Heart right ventricle (tissue), 16 donors: ENCODE measurements at regions not wholly inside any gene's neighbourhood (a gene's known extent, or its start where the extent isn't known, plus 50 kb on each side); places are given as distances from the start of the nearest gene placed in this dataset.
A peak's percentile ranks its signal among the peaks of the same experiment; 100 is the strongest.

Source experiments
- ATAC-seq, 8 donors: fragments of 200-7000 bp; cut with Tn5 transposase; one replicate each; pipeline ENCODE4 v1.9.1; 2020; ENCODE audit warnings: mild to moderate bottlenecking in 8 of 8, moderate library complexity in 8 of 8, moderate number of reproducible peaks in 1 of 8
- DNase-seq, 2 donors: peaks; one replicate each; pipeline ENCODE4 v3.0.0-alpha.2; 2020
- H3K27ac ChIP-seq, 10 donors: fragments of 200-600 bp; sonication (generic) in 2 of 10; one replicate each; pipeline versions ENCODE4 v1.5.0 to v1.8.0; 2020 to 2022; ENCODE audit warnings: mild to moderate bottlenecking in 3 of 10
- H3K27me3 ChIP-seq, 7 donors: fragments of 200-600 bp; one replicate each; pipeline ENCODE4 v1.8.0; 2021 to 2022; ENCODE audit warnings: mild to moderate bottlenecking in 2 of 7
- H3K36me3 ChIP-seq, 9 donors: fragments of 200-600 bp; sonication (generic) in 1 of 9; one replicate each; pipeline versions ENCODE4 v1.5.0 to v1.8.0; 2020 to 2022; ENCODE audit warnings: mild to moderate bottlenecking in 2 of 9
- H3K4me1 ChIP-seq, 9 donors: fragments of 200-600 bp; sonication (generic) in 1 of 9; one replicate each; pipeline versions ENCODE4 v1.5.0 to v1.8.0; 2020 to 2022; ENCODE audit warnings: mild to moderate bottlenecking in 4 of 9
- H3K4me3 ChIP-seq, 10 donors: fragments of 200-600 bp; sonication (generic) in 2 of 10; one replicate each; pipeline versions ENCODE4 v1.5.0 to v1.8.0; 2020 to 2022; ENCODE audit warnings: mild to moderate bottlenecking in 7 of 10, moderate library complexity in 2 of 10
- H3K9me3 ChIP-seq, 11 donors: fragments of 200-600 bp in 10 of 11; sonication (generic) in 2 of 11; one replicate each; pipeline versions ENCODE4 v1.5.0 to v1.8.0; 2013 to 2022; ENCODE audit warnings: mild to moderate bottlenecking in 2 of 11, control low read depth in 1 of 11, moderate library complexity in 1 of 11
- WGBS, 2 donors: extraction: QIAGEN DNeasy Blood & Tissue Kit; methylation state at CpG; one replicate each; pipeline ENCODE4 v1.1.7; 2013; ENCODE audit warnings: inconsistent platforms in 1 of 2; 5-methylcytosine and 5-hydroxymethylcytosine counted together
- intact Hi-C, 10 donors: fragments of 100-400 bp; cut with DNase I; formaldehyde crosslinking; loops; one replicate each; pipeline versions ENCODE4 v1.11.1 to v1.14.2; 2022
- TF ChIP-seq, protein P1 (sequence below), 9 donors: fragments of 200-600 bp; sonication (generic) in 2 of 9; IDR thresholded peaks; one replicate each; pipeline versions ENCODE4 v1.5.0 to v1.8.0; 2021 to 2022; ENCODE audit warnings: antibody characterized with exemption in 9 of 9, mild to moderate bottlenecking in 5 of 9, moderate library complexity in 1 of 9
- donor health status: Arrhythmogenic right ventricular cardiomyopathy.
- donor health status: ischemic (EF 13 %, LVEDD 7.1; RV severe dilation, severe dysfunction).
- donor health status: healthy with polysubstance abuse.
- donor health status: DM: no; HTN: yes; CAD: no.
- donor health status: DM: no; HTN: no; CAD: no.
- donor health status: ischemic (EF 25% LVEDD 6.9; RV normal size, moderate dysfunction).
- donor health status: ischemic (EF 25% LVEDD 5.7; RV mildly dilated, moderate dysfunction).
- donor health status: healthy.
- donor health status: DM: yes; HTN: yes; CAD: no.
- donor health status: Ischemic cardiomyopathy.
- donor health status: ischemic (EF 35%, LVEDD 5.7; RV mildly dilated, moderate dysfunction).
- donor health status: nonischemic (EF 11% LVEDD 7.7; RV severe dilation, severe dysfunction).
- donor health status: DM: yes; HTN: yes; CAD: no.
- donor health status: PGD.
- donor health status: ischemic (EF 29% LVEDD 5.4; RV normal size, mild dysfunction).
- donor health status: nonischemic (EF 23%, LVEDD 6.1; RV moderate dilation, normal function).

DNA sequence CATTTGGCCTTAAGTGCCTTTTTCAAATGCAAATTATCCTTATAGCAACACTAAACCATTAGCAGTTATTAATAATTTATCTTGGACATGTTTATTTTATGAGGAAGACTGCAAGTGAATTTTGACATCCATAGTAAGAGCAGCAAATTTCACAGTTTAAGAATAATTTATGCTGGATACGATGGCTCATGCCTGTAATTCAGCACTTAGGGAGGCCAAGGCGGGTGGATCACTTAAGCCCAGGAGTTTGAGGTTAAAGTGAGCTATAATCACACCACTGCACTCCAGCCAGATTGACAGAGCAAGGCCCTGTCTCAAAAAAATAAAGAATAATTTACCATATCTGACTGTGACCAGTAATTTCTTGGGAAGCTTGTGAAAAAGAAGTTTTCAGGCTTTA lies 286.2 kb downstream of the TMX3 start:
- WGBS, 2 donors = 78 to 82% methylated on average over 2 of the region's 2 CpGs

DNA sequence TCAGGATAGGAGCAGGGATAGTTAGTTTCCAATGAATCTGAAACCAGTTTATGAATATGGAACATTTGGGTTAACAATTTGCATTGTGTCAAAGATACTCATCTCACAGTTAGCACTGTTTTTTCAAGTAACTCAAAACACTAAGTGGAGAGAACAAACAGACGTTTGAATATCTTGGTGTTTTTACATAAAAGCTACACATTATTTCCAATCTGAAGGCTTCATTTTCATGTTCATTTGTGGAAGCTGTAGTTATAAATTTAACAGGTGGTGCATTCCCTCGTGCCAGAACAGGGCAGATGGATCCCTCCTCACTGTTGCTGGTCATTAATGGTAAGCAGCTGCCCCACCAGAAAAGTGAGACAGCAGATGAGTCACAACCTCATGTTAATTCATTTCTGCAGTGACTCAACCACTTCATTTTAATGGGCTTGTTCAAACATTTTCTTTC lies 286.9 kb downstream of the TMX3 start:
- Histone ChIP-seq H3K36me3 (no peaks in the 10 kb centered on the region), H3K4me1 (no peaks in the 10 kb centered on the region), H3K4me3 (no peak overlapping the region), H3K9me3 (peaks cover 0 to 2% (median 0%) of the 10 kb centered on the region in 11 donors), H3K27me3 (no peaks in the 10 kb centered on the region), H3K27ac (no peak overlapping the region)
- TF ChIP-seq, protein P1, sequence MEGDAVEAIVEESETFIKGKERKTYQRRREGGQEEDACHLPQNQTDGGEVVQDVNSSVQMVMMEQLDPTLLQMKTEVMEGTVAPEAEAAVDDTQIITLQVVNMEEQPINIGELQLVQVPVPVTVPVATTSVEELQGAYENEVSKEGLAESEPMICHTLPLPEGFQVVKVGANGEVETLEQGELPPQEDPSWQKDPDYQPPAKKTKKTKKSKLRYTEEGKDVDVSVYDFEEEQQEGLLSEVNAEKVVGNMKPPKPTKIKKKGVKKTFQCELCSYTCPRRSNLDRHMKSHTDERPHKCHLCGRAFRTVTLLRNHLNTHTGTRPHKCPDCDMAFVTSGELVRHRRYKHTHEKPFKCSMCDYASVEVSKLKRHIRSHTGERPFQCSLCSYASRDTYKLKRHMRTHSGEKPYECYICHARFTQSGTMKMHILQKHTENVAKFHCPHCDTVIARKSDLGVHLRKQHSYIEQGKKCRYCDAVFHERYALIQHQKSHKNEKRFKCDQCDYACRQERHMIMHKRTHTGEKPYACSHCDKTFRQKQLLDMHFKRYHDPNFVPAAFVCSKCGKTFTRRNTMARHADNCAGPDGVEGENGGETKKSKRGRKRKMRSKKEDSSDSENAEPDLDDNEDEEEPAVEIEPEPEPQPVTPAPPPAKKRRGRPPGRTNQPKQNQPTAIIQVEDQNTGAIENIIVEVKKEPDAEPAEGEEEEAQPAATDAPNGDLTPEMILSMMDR (IDR thresholded peaks at IDR 0.05) = no peak
- no peak for DNase-seq
- ATAC-seq = peak in 4 of 8 donors; percentile 49 to 77 (median 63)
- intact Hi-C loops = no loop called here
- WGBS, 2 donors = 46 to 51% methylated on average over 2 of the region's 2 CpGs

More for the DNA sequence above, 286.2 kb downstream of the TMX3 start:
- intact Hi-C loops = no loop called here
- ATAC-seq (no peak), DNase-seq (no peak)
- H3K9me3 ChIP-seq = no peaks in the 10 kb centered on the region
- no peaks in the 10 kb centered on the region for H3K27me3 ChIP-seq
- no peaks in the 10 kb centered on the region for H3K4me1 ChIP-seq
- TF ChIP-seq, protein P1 (IDR thresholded peaks at IDR 0.05) = no peak
- peak overlapping the region in 1 of 10 donors; percentile 34 for H3K27ac ChIP-seq
- no peaks in the 10 kb centered on the region for H3K36me3 ChIP-seq
- no peak overlapping the region for H3K4me3 ChIP-seq

DNA sequence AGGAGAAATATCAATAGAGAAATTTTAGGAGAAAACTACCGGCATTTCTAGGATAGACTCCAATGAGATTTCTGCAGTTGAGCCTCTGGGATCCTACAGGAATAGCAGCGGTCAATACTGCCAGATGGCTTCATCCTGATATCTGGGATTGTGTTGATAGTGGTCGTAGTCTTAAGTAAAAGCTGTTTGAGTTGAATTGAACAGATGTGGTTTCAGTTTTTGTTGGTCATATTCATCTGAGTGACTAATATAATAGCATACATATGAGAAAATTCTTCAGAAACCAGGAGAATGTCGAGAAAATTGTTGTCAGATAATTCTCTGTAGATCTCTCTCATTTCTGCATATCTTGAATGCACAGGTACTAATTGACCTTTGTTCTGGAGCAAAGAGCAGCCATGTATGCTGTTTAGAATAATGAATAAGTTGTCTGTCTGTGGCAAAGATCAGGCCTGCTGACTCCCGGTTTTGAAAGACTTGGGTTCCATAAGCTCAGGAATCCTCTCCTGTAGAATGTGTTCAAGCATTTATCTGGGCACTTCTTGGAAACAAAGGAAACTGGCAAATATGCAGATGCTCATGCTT lies 288.1 kb downstream of the TMX3 start:
- H3K36me3 ChIP-seq = no peaks in the 10 kb centered on the region
- ATAC-seq (no peak), DNase-seq (no peak)
- H3K4me3 ChIP-seq = no peak overlapping the region
- H3K4me1 ChIP-seq = no peaks in the 10 kb centered on the region
- no peaks in the 10 kb centered on the region for H3K27me3 ChIP-seq
- peaks cover 0 to 13% (median 0%) of the 10 kb centered on the region in 11 donors for H3K9me3 ChIP-seq
- TF ChIP-seq, protein P1 (IDR thresholded peaks at IDR 0.05) = no peak
- intact Hi-C loops = no loop called here
- H3K27ac ChIP-seq = no peak overlapping the region
- WGBS, 2 donors = 61 to 74% methylated on average over 5 of the region's 5 CpGs

DNA sequence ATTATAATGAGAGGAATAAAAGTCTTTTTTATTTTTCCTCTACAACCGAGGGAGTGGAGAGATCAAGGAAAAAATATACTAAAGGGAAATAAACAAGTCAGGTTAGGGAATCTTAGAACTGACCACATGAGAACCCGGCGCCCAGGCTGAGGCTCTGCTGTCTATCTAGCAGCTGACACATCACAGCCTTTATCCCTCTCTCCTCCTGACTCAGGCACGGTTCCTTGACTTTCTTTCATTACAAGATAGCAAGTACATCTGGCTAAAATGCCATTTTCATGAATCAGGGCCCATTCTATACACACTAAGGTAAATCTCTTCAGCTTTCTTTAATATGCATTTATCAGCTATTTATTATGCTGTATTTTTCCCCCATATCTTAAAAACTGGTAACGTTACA lies 296.0 kb downstream of the TMX3 start:
- H3K9me3 ChIP-seq = peaks cover 0 to 13% (median 0%) of the 10 kb centered on the region in 11 donors
- no peaks in the 10 kb centered on the region for H3K36me3 ChIP-seq
- no peak for DNase-seq
- TF ChIP-seq, protein P1 (IDR thresholded peaks at IDR 0.05) = no peak
- 61 to 66% methylated on average over 5 of the region's 5 CpGs for WGBS, 2 donors
- intact Hi-C loops = no loop called here
- no peaks in the 10 kb centered on the region for H3K27me3 ChIP-seq
- ATAC-seq = no peak
- H3K4me1 ChIP-seq = no peaks in the 10 kb centered on the region
- no peak overlapping the region for H3K27ac ChIP-seq
- H3K4me3 ChIP-seq = no peak overlapping the region
